NCI-H69 (cell line): ENCODE measurements at regions not wholly inside any gene's neighbourhood (a gene's known extent, or its start where the extent isn't known, plus 50 kb on each side); places are given as distances from the start of the nearest gene placed in this dataset.

Source experiments
- DNase-seq: peaks from one replicate; lab custom pipeline; 2025; lab: John Stamatoyannopoulos, UW

DNA sequence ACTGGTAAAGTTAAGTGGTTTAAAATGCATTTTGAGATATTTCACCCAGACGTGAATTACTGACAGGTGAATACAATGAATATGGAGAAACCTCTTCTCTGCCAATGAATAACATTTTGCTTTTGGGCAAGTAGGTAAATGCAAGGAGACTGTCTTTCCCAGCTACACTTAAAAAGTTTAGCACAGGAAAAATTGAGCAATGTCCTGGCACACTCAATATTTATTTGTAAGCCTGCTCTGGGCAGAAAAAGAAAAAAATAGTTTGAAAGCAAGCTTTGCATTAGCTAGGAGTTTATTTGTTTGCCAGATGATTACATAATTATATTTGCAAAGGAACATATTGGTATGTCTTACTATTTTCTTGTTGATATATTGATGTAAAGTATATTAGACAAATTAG is 624.2 kb downstream of the ACTR3B start:
- no peak for DNase-seq

DNA sequence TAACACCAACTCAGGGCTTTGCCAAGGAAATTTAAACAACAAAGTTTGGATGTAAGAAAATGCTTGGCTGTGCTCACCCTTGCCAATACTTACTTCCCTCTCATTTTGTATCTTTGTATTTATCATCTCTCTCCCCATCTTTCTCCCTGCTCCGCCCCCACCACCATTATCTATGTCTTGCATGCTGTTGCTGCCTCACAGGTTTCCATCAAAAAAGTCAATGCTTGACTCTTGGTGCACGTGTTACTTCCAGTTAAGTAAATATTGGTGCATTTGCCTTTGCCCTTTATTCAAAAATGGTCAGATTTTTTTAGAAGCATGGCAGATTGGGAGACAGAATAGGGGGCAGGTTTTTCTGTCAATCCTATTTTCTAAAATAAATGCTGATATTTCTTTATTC is 626.0 kb downstream of the ACTR3B start:
- no peak for DNase-seq

DNA sequence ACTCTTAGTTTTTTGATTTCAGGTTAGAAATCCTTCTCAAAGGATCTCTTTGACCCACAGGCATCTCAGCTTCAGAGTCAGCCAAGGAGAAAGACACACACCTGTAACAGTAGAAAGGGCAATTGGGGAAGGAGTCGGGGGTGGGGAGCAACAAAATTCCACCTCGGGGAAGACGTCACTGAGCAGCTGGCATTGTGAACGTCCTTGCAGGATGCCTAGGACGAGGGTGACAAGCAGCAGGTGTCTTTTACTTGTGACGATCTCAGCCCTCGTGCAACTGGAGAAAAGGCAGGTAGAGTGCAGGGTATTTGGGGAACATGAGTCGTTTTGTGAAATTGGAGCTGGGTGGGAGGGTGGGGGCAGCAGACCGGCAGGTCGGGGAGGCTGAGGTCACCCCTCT is 627.0 kb downstream of the ACTR3B start:
- no peak for DNase-seq

DNA sequence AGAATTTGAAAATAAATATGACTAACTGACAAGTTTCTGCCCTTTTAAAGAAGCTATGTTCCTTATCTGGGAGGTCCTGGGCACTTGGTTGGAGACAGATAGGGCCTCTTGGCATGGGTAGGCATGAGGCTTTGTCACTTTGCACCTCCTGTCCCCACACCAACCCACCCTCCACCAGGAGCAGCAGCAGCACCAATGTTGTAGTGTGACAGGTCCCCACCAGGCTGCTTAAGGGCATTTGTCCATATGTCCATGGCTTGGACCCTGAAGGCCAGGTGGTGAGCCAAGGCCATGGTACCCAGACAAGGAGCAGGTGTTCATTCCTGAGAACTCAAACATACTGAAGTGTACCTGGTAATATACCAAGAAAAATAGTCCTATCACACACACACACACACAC is 629.1 kb downstream of the ACTR3B start:
- DNase-seq = no peak

DNA sequence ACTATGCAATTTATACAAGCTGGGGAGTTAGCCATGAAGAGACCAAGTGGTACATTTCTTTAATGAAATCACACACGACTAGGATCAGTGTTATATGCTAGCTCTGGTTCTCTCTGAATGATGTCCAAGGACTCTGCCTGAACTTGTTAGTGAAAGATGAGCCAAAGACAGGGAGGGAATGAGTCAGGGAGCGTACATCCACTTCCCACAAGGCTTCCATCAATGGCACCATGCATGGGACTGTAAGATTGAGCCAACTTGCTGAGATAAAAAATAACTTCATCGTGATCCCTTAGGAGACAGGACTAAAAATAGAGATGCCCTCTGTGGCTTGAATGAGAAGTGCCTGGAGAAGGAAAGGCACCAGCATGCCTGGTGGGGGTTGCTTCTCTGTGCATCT is 629.7 kb downstream of the ACTR3B start:
- DNase-seq = no peak

DNA sequence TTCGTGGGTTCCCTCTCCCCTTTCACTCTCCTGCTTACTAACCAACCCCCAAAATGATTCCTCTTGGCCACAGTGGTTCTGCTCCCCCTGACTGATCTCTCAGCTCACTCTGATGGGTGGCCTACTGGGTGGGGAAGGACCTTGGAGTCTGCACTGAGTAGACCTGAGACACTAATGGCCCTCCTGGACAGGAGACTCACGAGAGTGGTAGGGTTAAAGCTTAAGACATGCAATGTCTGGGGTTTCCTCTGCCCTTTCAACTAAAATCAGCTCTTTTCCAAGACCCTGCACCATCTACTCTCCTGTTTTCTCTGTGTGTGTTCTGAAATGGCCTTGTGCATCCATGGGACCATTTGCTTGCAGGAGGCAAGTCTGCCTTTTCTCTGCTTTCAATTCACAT is 631.4 kb downstream of the ACTR3B start:
- DNase-seq = no peak

DNA sequence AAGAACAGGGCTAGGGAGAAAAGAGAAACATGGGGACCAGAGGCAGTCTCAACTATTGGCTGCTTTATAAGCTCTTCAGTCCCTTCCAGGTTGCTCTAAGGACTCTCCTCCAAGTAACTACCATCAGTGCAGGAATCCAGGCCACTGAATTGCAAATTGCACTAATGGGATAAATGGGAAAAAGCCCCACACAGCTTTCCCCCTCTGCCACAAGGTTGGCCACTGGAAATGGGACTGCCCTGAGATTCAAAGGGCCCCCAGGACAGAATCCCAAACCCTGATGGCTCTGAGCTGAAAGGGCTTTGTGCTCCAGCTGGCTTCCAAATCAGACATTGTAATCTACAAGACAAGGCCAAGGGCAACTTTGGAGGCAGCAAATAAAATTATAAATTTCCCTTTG is 633.2 kb downstream of the ACTR3B start:
- no peak for DNase-seq

DNA sequence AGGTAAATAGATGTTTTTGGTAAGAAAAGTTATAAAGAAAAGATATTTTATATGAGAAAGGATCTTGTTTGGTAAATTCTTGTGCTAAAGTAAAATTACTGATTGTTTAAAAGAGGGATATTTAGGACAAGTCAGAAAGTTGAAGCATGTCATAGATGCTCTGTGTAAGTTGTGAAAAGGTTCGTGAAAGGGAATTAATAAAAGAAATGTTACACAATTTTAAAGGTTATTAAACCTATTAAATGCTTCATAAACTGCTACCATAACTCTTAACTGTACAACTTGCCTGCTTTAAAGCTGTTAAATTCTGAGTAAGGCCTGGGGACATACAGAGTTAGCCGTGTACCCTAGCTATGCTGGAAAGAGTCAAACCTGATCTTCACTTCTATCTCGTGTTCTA is 634.1 kb downstream of the ACTR3B start:
- DNase-seq = no peak

DNA sequence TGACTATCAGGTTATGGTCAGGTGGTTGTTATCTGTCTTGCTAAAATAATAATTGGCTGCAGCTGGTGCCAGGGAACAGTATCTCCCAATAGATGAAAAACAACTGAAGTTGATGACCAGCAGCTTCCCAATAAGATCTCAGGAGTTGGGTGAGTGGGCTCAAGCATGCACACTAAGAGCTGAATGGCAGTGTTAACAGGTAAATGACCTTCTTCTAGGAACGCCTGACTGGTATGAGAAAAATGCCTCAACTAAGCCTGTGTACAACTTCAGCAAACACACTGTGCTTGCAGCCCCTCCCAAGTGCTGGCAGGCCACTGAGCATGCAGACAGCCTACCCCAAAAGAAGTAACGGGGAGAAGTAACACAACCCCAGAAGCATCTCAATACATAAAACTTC is 636.9 kb downstream of the ACTR3B start:
- no peak for DNase-seq

DNA sequence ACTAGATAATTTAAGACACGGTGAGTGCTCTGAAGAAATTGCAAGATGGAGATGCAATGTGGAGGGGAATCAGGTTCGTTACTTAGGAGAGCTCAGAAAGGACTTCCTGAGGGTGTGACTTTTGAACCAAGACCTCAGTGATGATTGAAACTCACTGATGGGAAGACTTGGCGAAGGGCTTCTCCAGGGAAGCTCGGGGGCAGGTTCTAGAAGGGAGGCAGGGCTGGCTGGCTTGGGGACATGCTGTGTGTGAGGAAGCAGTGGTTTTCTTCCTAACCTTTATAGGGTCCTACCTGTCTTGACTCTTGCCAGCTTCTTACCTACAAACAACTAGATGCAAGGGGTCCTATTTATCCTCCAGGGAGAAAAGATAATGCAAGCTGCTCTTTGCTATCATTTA is 637.9 kb downstream of the ACTR3B start:
- no peak for DNase-seq

DNA sequence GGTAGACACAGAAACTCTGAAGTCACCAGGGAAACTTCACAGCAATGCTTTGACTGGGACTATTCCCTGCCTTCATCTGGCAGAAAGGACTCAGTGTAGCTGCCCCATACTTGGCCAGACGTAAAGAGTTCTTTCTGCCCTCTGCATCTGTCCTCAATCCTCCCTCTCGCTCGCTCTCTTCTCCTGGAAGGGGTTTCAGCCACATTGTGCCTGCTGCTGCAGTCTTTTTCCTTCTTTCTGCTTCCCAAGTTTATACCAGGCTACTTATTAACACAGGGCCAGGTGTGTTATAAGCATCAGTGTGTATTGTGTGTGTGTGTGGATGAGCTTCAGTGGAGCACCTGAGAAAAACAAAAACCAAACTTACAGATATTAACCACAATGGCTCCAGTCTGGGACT is 638.4 kb downstream of the ACTR3B start:
- no peak for DNase-seq

DNA sequence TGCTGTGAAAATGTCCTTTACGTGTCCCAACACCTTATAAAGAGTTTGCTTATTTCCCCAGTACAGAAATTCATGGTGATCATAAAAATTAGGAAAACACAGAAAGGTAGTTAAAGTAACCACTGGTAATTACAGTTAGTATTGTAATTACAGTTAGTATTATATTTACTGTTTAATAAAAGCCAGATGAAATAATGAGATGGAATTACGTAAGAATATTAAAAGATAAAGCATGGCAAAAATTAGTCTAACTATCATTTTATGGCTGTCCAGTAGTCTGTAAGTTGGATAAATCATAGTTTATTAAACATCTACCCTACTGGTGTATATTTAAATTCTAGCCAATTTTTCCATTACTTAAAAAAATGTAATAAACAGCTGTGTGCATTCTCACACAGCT is 638.8 kb downstream of the ACTR3B start:
- no peak for DNase-seq

DNA sequence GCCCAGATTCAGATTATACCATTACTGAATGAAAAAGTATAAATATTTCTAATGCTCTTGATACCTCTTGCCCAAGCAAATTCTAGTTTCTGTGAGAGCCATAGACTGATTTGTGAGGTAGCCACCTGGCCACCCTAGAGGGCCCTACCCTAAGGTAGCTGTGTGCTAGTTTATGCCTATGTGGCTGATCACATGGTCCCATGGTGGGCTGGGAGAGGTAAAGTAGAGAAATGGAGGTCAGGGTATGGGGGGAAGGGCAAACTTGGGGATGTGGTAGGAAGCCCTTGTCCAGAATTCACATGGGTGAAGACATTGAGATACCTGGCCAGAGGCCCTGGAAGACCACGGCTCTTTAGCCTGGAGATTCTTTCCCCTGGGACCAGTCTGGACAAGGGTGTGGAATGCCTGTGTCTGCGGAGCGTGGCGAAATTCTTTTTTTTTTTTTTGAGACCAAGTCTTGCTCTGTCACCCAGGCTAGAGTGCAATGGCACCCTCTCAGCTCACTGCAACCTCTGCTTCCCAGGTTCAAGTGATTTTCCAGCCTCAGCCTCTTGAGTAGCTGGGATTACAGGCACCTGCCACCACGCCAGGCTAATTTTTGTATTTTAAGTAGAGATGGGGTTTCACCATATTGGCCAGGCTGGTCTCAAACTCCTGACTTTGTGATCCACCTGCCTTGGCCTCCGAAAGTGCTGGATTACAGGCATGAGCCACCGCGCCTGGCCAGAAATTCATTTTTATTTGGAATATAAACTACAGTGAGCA is 639.4 kb downstream of the ACTR3B start:
- no peak for DNase-seq

DNA sequence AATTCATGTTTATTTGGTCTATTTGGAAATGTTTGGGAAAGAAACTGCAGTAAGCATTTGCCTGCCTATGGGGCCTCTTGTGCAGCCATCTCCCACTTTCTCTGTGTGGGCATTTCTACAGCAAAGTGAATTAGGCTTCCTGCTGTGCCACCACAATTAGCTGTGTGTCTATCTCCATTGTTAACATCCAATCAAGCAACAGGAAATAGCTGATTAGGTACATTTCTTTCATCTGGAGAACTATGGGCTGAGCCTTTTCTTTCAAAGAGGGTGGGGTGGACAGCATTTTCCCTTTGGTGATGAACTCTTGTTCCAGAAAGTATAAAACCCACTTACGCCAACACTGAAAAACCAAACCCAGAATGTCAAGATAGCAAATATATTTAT is 640.0 kb downstream of the ACTR3B start:
- DNase-seq = no peak

DNA sequence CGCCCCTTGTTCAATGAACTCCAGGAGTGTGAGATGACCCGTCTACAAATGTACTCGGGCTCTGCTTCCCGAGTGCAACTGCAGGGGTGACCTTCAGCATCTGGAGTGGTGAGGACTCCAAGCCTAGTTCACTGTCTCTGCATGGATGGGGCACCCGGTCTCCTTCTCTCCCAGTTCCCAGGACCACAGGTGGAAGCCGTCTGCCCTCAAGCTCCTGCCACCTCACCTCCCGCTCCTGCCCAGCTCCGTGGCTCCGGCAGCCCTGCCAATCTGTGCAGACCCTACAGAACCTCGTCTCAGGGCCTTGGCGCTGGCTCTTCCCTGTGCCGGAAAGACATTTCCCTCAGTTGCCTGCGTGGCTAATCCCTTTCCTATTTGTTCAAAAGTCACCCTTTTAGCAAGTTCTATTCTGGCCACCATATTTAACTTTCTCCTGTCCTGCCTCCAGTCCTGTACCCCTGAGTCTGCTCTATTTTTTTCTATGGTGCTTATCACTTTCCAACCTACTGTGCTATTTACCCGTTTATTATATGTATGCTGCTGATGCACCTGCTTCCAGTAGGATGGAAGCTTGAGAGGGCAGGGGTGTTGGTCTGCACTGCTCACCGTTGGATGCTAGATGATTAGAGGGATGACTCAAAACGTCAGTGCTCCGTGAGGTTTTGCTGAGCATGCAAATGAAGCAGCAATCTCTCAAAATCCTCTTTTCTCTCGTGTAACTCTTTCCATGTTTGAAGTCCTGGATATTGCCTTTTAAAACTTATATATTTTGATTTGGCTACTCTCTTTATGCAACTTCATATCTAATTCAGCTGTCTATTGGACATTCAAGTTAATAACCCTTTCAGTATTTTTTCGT is 641.4 kb downstream of the ACTR3B start:
- DNase-seq = no peak

DNA sequence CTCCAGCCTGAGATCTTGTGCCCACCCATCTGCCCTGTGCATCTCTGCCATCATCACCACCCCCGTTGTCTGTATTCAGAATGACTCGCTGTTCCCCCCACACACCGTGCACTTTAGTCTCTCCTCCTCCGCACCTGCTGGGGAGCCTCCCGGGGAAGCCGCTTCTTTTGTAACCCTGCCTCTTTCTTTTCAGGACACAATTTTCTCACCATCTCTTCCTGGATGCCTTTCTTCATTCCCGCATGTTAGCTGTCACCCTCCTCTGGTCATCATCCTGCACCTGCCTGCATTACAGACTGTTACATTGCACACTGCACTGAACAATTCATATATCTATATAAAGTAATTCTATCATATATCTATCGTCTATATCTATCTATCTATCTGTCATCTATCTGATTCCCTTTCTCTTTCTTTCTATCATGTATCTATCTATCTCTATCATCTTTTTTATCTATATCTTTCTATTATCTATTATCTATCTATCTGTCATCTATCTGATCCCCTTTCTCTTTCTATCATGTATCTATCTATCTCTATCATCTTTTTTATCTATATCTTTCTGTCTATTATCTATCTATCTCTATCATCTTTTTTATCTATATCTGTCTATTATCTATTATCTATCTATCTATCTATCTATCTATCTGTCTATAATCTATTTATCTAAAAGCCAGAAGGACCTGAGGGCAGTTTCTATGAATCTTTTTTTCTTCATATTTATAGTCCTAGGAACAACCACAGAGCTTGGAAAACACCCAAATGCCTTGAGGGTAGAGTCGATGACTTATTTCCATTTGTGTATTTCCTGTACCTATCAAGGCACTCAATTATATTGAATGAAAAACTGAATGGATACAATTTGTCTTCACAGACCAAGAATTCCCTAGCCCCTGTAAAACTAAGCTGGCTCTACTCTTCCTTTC is 642.5 kb downstream of the ACTR3B start:
- no peak for DNase-seq

DNA sequence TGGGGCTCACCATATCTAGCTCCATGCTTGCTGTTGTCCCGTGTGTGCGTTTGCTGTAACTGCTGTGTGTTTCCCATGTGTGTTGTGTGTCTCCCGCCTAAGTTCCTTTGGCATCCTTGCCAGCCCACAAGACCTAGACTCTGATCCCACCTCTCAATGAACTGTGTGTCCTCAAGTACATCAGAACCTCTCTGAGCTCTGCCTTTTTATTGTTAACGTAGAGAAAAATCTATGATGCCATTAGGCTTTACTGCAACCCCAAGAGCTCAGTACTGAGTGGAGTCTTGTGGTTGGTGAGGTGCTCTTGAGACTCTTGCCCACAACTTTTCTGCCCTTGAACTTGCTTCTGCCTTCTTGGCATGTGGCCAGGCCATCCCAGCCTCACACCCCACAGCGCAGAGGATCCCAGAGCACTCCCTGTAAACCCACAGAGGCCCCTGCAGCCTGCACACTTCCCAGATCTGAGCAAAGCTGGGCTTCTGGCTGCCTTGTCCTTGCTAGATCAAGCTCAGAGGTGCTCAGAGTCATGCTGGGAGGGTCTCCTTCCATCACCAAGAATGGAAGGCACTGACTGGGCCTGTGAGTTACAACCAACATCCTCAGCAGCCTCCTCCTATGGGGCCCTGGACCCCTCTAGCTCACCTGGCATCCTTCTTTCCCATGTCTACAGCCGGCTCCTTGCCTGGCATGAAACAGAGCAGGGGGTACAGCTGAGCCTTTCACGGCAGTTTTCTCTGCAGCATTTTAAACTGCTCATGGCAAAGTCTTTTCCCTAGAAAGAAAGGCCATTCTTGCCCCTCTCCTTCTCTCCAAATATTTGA is 643.4 kb downstream of the ACTR3B start:
- DNase-seq = no peak

DNA sequence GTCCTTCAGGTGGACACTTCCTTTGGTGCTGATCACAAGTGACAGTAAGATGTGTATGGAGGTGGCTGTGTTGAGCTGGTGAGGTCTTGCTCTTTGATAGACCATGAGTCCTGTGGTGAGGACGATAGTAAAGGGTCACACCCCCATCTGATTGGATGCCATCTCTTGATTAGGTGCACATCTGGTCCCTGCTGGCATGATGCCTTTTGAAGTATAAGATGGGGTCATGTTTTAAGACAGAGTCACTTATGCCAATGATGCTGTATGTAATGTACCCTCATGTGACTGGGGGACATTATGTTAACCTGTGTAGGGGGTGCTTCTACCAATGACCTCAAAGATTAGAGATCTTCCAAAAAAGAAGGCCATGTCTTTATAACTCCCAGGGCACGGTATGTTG is 644.6 kb downstream of the ACTR3B start:
- DNase-seq = no peak

DNA sequence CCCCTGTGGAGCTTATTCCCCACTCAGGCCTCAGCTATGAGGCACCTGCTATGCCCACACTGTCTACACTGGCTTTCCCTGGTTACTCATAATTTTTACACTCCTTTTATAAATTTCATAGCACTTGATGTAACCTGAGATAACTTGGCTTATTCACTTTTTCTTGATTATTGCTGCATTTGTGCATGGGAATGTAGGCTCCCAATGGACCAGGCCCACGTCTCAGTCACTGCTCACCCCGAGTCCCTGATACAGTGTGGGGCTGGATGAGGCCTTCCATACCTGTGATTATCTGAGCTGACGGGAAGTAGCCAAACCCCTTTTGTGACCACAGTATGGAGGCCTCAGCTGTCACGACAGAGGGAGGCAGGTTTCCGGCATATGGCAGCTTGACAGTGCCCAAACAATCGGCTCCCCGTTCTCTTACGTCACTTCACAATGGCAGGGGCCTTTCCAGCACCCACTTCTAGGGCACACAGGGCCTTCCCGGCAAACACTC is 645.3 kb downstream of the ACTR3B start:
- no peak for DNase-seq

DNA sequence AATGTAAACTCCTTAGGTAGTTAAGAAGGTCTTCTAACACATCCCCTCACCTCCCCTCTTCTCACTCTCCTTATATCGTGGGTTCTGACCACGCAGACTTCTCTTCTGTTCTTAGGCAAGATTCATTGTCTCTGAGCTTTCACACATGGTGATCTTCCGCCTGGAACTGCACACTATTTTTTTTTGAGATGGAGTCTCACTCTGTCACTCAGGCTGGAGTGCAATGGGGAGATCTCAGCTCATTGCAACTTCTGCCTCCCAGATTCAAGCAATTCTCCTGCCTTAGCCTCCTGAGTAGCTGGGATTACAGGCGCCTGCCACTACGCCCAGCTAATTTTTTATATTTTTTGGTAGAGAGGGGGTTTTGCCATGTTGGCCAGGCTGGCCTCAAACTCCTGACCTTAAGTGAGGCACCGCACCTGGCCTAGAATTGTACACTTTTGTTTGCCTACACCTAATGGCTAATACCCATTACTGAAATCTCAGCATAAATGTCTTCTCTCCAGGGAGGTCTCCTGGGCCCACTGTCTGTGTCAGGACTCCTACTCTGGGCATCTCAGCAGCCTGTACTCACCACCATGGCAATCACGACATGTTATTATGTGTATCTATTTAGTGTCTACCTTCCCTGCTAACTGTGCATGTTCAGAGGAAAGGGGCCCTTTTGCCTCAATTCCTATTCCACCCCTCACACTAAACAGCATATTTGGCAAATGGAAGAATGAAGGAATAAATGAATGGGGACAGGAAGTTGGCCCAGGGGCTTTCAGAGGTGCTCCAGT is 646.3 kb upstream of the DPP6 start:
- DNase-seq = no peak

DNA sequence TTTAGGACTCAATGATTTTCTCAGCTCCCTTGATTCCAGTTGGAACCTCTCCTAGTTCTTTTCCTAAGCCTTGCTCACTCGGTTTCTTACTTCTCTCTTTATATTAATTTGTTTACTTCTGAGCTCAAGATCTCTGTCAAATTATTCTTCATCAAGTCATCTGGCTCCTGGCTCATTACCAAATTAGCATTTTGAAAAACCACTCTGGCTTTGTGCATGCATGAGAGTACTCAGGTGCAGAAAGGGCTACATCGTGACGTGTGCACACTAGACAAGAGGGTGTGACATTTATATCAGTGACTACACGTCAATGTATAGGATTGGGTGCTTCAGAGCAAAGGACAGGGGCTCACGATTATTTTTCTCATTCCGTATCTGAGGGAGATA is 645.7 kb upstream of the DPP6 start:
- no peak for DNase-seq
